ENCODE measurements at regions not wholly inside any gene's neighbourhood (a gene's known extent, or its start where the extent isn't known, plus 50 kb on each side); places are given as distances from the start of the nearest gene placed in this dataset.

DNA sequence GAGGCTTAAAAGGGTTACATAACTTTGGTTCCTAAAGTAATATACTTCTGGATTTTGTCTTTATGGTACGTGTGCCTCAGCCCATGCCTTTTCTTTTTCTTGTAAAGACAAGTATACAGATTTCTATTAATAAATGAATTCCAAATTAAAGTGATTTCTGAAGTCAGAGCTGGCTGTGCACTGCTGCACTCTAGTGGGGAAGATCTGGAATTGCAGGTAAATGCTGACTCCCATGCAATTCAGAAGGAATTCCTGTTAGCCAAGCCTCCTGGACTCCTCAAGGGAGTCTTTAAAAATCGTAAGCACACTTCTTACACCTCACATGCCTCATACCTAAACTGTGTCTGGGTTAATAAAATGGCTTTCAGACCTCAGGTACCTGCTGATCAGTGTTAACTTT, 118.4 kb upstream of the SLC7A1 start:
- DNase-seq, result no peak

DNA sequence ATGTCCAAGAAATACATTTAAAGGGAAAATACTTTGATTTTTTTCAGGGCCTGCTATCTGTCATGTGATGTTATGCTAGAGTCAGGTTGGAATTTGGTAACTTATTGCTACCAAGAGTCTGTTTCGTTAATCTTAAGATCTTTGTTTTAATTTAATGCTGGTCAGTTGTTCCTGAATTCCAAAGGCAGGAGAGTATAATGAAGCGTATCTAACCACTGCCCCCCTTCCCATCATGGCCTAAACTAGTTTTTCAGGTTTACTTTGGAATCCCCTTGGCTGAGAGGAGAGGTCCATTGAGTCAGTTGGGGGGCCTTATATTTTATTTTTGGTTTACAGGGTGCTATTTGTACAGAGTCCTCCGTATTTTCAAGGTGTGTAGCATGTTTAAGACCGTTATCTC, 116.3 kb upstream of the SLC7A1 start:
- no peak for DNase-seq

DNA sequence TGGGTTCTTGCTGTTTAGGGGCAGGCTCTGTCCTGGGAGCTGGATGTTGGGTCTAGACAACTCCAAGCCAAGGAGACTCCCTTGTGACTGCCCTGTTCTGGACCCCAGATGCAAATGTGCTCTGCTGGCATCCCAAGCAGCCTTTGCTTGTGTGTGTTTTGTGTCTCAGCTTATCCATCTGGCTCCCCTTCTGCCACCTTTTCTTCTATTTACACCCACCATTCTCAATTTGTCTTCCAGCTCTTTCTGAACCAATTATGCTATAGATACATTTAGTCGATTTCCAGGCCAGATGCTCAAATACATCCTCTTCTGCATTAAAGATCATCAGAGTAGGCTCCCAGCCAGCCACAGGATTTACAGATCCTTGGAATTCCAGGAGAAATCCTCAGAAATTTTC, 115.0 kb upstream of the SLC7A1 start:
- no peak for DNase-seq

DNA sequence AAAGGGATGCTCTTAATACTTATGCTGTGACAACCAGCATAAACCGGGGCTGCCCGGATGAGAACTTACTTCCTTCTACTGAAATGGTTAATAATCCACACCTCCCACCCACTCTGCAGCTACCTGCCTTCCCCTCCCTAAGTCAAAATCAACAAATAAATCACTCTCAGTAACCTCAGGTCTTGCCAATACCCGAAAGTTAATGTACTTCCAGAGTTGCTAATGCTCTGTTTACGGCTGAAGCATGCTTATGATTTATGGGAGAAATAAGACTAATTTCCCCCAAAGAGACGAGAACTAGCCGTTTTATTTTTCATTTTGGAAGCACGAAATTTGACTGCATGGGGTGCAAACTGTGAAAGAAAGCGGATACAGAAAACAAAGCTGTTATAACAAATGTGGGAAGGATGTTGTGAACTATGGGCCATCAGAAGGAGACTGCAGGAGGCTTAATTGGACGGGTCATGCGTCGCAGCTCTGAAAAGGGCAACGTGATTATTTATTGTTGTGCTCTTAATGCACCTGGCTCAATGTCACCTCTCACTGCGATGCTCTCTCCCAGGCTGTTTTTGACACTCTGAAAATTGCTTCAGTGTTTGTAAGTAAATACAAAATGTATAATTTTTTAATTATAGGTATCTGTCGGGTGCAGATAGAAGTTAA, 114.0 kb upstream of the SLC7A1 start:
- peak; percentile 42 for DNase-seq

DNA sequence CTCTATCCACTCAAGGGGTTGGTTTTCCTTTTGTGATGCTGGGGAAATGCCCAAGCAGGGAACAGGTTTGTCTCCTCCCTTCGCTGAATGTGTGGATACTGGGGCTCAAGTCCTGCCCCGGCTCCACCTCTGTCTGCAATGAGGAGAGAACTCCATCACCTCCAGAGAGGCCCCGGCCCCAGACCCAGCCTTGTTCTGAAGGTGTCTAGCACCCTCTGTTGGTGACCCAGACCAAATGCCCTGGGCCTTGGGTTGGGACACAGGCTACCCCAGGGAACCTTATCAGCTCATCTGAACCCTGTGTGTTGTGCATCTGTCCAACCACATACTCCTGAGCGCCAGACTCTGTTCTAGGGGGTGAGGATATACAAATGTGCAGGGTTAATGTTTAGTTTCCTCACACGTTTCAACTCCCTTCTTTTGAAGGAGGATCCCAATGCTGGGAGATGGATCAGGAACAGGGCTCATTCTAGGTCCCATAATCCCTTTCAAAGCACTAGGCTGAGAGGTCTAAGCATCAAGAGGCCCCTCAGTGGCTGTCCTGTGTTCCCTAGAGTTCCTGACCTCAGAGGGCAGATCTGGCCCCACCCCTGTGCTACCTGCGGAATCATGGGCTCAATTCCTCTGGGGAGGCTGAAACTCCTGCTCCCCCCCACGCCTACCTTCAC, 112.5 kb upstream of the SLC7A1 start:
- DNase-seq, result no peak

DNA sequence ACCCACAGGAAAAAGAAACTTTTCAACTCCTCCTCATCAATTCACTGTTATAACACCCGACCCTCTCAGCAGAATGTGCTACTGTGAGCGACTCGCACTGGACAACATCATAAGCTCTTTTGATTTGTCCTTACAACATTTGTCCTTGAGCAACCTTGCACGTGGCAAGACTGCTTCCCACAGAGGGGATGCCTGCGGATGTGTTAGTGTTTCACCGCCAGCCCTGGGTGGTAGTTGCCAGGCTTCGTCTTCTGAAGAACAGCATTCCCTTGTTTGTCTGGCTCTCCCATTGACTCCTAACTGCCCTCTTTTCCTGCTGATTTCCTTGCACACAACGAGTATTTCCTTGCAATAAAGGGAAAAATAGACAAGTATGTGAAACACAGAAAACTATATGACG, 111.4 kb upstream of the SLC7A1 start:
- no peak for DNase-seq

DNA sequence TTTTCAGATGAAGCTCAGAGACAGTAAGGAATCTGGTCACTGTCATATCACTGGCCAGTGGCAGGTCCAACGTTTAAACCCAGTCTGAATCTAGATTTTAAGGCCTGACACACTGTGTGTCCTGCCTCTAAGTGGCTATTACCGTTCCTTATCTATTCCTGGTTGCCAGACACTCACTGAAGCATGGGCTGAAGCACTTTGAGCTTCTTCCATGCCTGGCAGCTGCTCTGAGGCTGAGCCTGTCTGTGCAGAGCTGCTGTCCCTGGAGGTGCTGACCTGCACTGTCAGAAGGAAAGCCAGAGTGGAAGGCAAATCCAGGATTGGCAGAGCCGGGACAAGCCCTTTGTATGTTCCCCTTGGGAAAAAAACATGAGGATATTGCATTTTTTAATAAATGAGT, 109.2 kb upstream of the SLC7A1 start:
- no peak for DNase-seq

DNA sequence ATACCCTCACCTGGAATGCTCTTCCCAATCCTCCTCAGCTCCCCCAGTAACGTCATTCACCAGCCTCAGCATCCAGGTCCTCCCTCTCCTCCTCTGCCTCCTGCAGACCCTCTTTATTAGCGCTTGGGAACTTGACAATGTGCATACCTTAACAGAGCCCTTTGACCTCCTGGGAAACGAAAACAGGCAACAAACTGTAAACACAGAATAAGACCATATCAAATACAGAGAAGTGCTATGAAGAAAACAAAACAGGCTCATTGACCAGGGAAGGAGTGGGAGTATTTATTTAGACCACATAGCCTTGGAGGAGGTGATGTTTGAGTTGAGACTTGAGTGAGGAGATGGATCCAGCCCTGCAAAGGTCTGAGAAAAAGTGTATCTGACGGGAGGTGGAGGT, 107.9 kb upstream of the SLC7A1 start:
- DNase-seq, result no peak

DNA sequence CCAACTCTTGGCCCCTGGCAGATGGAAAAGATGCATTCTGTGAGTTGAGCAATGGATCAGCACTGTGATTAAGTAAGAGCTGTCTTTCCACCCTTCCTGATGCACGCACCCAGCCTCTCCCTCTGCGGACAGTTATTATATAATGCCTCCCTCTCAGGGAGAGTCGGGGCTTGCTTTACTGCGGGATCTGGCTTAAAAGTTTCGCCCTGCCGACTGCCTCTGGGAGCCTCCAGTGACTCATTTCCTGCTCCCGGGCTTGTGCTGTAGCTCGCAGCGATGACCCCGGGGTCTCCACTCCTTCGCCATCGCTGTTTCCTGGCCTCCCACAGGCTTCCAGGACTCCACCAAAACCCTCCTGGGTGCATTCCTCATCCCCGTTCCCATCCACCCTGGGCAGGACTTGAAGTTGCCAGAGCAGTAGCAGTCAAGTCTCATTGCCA, 107.4 kb upstream of the SLC7A1 start:
- no peak for DNase-seq

DNA sequence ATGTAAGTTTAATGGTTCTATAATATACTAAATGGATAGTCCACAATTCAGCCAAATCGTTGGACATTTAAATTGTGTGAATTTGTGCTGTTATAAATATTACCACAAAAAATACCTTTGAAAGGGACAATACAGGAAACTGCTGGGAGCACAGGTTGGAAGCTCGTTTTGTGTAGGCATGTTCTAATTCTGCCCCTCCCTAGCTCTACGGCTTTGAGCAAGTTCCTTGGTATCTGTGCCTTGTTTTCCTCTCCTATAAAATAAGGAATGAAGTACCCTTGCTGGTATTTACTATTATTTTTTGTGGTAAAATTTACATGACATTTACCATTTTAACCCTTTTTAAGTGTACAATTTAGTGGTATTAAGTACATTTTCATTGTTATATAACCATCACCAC, 102.6 kb upstream of the SLC7A1 start:
- no peak for DNase-seq

DNA sequence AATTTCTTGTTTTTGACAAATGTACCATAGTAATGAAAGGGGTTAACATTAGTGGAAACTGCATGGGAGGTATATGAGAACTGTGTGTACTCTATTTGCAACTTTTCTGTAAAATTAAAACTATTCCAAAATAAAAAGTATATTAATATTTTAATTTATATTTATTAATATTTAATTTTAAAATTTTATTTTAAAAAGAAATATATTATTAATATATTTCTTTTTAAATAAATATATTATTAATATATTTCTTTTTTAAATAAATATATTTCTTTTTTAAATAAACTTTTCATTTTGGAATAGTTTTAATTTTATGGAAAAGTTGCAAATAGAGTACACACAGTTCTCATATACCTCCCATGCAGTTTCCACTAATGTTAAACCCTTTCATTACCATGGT, 101.1 kb upstream of the SLC7A1 start:
- DNase-seq, result no peak

DNA sequence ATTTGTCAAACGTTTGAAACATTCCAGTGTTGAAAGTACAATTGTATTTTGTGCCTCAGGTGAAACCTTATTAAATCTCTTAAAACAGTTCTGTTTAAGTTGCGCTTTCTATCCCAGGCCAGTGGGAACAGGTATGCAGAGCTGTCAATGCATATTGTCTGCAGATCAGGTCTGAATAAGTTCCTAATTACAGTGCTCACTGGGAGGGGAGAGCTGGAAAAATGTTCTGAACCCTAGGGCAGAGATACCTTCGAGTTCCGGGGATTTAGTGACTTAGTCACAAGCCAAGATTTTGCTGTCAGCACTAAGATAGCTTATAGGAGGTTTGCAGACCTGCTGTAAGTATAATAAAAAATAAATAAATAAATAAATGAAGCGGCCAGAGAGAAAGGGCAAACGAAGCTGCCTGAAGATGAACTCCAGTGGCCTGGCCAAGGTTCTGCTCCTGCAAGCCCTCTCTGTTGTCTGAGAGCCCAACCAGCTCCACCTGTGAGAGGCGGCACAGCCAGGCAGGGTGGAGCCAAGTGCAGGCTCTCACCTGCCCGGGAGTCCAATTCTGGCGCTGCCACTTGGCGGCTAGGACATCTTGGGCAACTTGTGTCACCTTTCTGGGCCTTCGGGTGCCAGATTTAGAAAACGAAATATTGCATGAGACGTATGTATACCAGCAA, 97.9 kb upstream of the SLC7A1 start:
- DNase-seq, result no peak

DNA sequence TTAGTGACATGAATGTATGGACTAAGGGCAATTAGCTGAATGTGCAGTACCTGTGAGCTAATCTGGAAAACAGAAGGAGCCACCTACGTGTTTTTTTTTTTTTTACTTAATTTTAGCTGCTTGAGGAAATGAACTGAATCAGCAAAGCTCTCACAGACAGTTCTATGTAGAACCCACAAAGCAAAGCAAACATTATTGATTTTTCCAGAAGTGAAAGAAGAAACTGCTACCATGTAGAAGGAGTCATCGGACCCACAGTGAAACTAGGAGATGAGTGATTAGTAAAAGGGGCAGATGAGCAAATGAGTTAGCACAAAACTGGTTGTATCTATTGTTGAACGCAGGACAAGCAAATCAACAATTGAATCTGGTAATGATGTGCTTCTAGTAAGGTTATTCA, 94.1 kb upstream of the SLC7A1 start:
- DNase-seq, result no peak

DNA sequence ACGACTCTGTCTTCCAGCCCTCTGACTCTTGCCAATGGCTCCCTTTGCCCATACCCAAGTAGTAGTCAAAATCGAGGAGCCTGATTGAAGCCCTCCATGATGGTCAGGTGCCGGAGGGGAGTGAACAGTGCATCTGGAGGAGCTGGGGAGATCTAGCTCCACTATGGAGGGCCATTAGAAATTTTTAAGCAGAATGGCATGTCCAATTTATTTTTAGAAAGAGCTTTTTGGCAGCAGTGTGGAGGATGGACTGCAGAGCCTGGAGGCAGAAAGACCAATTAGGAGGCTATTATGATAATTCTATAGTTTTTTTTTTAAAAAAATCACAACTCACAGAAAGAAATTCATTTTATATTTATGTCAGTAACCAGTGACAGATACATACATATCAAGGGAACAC, 92.7 kb upstream of the SLC7A1 start:
- no peak for DNase-seq

DNA sequence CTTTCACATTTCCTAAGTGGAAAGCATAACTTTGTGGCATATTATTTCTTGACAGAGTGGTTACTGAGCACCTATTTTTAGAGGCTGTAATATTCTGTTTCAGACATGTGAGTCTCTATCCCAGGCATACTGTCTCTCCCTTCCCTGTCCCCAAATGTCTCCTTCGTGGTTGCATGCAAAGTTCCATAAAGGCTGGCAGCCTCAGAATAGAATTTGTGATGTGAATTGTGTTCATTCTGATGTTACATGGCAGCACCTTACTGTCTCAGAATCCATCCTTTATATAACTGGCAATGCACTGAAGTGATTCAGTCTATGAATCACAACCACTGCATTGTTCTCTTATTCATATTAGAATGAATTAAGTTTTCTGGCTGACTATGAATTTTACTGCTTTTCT, 89.0 kb upstream of the SLC7A1 start:
- DNase-seq, result no peak

DNA sequence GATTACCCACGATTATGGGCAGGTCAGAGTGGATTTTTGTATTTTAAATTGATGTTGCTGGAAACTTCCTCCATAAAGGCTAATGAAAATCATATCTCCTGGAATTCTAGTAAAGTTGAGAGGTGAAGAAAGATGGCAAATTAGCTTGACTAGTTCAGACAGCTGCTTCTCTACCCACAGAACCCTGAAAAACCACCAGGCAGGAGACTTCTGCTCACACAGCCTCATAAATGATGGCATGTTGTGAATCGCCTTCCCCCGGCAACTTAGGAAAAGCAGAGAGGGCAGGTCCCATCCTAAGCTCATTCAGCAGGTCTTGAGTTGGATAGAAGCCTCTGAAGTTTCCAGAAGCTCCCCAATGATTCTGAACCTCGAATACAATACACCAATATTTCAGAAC, 87.6 kb upstream of the SLC7A1 start:
- no peak for DNase-seq

DNA sequence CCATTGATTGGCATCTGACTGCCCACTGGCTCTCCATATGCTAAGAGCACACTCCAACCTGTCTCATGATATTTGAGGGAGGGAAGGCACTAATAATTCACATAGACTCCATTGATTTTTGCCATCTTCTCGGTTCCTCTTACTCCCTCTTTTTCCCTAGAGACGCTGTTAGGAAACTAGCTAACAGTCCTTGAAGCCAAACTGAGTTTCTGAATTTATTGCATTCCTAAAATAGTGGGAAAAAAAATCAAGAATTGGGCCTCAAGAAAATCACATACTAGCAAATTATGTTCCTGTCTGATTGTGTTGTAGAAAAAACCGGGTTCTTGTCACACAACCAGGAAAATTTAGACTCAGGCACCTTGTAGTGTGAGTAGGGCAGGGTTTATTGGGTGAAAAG, 86.4 kb upstream of the SLC7A1 start:
- no peak for DNase-seq

DNA sequence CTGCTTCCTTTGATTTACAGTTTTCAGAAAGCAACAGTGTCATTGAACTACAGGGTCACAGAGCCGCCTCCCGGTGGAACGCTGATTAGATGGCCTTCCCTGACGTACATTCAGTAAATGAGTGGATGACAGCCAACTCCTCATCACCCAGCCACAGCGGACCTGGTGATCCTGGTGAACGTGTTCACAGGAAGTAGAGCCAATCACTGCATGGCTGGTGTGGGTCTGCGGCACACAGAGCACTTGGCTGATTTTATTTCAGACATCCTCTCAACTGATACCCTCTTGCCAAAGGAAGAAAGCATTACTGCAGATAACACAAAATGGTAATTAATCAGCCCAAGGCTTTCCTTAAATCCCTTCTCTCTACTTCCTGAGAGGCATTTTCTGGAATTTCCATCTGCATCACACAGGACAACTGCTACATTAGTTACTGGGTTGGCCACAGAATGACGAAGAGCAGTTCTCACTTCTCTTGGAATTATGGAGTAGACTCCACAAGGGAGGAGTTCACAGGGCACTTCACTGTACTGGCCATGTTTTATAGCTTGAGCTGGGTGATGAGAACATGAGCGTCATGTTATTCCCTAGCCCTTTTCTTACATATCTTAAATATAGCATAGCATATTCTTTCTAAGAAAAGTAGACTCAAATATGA, 84.0 kb upstream of the SLC7A1 start:
- no peak for DNase-seq

DNA sequence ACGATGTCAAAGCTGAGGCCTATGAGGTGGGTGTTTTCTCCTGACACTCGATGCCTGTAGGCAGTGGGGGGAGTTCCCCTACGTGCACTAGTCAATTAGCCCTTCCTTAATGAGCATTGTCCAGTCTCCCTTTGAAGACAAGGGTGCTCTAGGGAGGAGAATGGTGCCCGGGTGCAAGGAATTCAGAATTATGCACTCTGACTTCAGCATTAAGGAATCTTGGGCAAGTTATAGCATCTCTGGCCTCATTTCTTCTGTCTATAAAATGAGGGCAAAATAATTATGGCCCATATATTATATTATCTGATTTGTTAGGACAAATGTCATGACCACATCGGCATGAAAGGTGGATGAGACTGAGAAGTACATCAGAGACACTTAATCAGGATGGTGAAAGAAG, 82.1 kb upstream of the SLC7A1 start:
- no peak for DNase-seq

DNA sequence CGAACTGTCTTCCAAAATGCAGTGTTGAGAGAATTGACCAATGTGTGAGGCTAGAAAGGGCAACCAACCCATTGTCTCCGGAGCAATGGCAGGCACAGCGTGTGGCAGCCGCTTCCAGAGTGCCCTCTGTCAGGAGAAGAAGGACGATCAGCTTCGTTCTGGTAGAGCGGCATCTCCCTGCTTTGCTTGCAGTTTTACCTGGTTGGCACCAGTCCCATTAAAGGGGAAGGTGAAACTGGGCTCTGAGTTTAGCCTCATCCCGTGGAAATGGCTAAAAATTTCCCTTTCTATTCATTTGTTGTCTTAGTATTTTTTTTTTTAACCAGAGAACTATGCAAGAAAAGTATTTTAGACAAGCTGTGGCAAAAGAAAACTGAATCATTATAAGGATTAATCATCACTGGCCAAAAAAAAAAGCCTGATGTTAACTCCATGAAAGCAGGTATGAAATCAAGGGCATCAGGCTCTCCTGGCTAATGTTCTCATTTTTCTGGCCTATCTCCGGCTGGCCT, 81.5 kb upstream of the SLC7A1 start:
- DNase-seq, result no peak

DNA sequence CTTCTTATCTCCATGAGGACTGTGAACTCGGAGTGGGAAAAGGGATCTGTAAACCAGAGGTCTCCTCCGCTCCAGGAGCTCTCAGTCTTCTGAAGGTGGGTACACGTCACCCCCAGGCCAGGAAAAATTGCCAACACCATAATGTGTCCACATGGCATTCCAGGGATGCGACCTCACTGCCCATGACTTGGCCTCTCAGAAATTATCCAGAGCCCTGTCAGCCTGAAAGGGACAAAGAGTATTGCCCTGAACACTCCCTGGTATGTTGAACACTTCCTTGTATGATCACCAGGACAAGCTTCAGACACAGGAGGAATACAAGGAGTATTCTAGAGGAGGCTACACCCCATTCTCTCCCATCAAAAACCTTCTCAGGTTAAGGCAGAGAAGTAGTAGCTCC, 81.0 kb upstream of the SLC7A1 start:
- no peak for DNase-seq

DNA sequence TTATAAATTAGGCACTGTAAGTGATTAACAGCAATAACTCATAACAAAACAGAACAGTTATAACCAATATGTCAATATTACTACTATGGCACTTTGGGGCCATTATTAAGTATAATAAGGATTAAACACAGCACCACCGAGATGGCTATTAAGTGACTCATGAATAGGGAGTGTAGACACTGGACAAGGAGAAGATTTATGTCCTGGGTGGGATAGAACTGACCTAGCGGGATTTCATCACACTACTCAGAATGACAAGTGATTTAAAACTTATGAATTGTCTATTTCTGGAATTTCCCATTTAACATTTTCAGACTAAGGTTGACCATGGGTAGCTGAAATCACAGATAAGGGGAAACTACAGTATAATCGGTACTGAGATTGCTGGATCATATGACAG, 79.0 kb upstream of the SLC7A1 start:
- DNase-seq, result no peak

DNA sequence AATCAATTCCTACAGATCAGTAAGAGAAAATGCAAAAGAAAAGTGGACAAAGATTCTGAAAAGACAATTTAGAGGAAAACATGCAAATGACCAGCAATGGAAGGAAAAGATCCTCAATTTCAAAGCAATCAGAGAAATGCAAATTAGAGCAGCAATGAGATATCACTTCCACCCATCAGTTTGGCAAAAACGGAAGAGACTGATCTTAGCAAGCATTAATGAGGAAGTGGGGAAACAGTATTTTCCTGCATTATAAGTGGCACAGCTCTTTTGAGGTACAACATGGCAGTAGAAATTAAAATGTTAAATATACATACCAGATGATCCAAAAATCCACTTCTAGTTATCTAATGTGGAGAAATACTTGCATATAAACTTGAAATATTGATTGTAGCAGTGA, 69.1 kb upstream of the SLC7A1 start:
- no peak for DNase-seq

Measured in NCI-H2227 treated with DMSO at 0.1 percent for 48 hours (cell line).